ENCODE measurements at regions not wholly inside any gene's neighbourhood (a gene's known extent, or its start where the extent isn't known, plus 50 kb on each side); places are given as distances from the start of the nearest gene placed in this dataset.

GRCh38 chr13:22903925-22904324, 276.9 kb upstream of the SGCG start (continued):
- TF ChIP-seq ZNF549 (tag by site-specific recombination; IDR thresholded peaks at IDR 0.05) (no peak), ZNF423 (tag by site-specific recombination; IDR thresholded peaks at IDR 0.05) (no peak)

DNA sequence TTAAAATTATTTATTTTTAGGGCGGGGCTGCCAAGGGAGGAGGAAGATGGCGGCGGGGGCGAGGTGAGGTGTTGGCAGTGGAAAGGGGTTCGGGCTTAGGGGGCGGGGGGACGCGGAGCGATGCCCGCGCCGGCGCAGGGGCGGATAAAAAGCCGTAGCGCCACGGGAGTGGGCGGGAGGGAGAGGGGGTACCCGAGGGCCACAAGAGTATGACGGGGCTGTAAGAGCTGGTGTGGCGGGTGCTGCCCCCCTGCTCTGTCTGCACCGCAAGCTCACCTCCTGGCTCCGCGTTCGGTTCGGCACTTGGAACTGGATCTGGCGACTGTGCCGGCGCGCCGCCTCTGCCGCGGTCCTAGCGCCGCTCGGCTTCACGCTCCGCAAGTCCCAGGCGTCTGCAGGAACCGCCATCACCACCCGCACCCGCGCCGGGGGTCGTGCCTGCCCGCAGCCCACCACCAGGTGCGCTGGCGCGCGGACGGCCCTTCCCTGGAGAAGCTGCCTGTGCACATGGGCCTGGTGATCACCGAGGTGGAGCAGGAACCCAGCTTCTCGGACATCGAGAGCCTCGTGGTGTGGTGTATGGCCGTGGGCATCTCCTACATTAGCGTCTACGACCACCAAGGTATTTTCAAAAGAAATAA, 265.2 kb upstream of the SGCG start:
- H3K4me3 ChIP-seq (ENCODE audit: low read depth, low read length) = peak overlapping the region; percentile 75
- POLR2A ChIA-PET = interaction anchor here (1.1 kb wide), 1 partner anchor 11 kb away, joined by 3 read pairs; no protein-coding TSS in a partner anchor
- no peaks in the 10 kb centered on the region for H3K36me3 ChIP-seq (ENCODE audit: control insufficient read depth in 2 of 2, insufficient read depth in 1 of 2, low read length in 2 of 2)
- H3K4me1 ChIP-seq (ENCODE audit: control insufficient read depth, insufficient read depth, low read length) = no peaks in the 10 kb centered on the region
- H3K9me3 ChIP-seq (ENCODE audit: control insufficient read depth, insufficient read depth, low read depth, low read length) = no peaks in the 10 kb centered on the region
- CTCF ChIA-PET = interaction anchor here (0.7 kb wide), 1 partner anchor 222 kb away, joined by 3 read pairs; no protein-coding TSS in a partner anchor
- peak overlapping the region; percentile 79 for H3K27ac ChIP-seq (ENCODE audit: extremely low read depth, low read depth, low read length)
- TF ChIP-seq GLI4 (tag by site-specific recombination; IDR thresholded peaks at IDR 0.05) (no peak), ZNF221 (tag by site-specific recombination; IDR thresholded peaks at IDR 0.05; ENCODE audit: borderline replicate concordance) (no peak), SP3 (tag by site-specific recombination; IDR thresholded peaks at IDR 0.05) (0 out of 2 replicates have a peak, but pooled peaks have one; percentile 28), ZIC2 (tag by site-specific recombination; IDR thresholded peaks at IDR 0.05) (0 out of 2 replicates have a peak, but pooled peaks have one; percentile 7), ZSCAN23 (tag by site-specific recombination; IDR thresholded peaks at IDR 0.05) (no peak), INSM2 (tag by site-specific recombination; IDR thresholded peaks at IDR 0.05) (no peak), KLF16 (tag by site-specific recombination; IDR thresholded peaks at IDR 0.05) (no peak), ZNF16 (tag by site-specific recombination; IDR thresholded peaks at IDR 0.05; ENCODE audit: low read depth) (no peak), ZNF830 (tag by site-specific recombination; IDR thresholded peaks at IDR 0.05; ENCODE audit: low read depth) (no peak), ZBTB10 (tag by site-specific recombination; IDR thresholded peaks at IDR 0.05) (peak; percentile 87), ZNF645 (tag by site-specific recombination; IDR thresholded peaks at IDR 0.05) (no peak), ZNF266 (tag by site-specific recombination; IDR thresholded peaks at IDR 0.05; ENCODE audit: low read depth) (no peak), ZNF169 (tag by site-specific recombination; IDR thresholded peaks at IDR 0.05) (no peak), ZFP69B (tag by site-specific recombination; IDR thresholded peaks at IDR 0.05) (no peak), ZNF24 (tag by site-specific recombination; IDR thresholded peaks at IDR 0.05) (no peak), ZNF660 (tag by site-specific recombination; IDR thresholded peaks at IDR 0.05) (no peak), ZNF701 (tag by site-specific recombination; IDR thresholded peaks at IDR 0.05) (no peak), BCL11A (tag by site-specific recombination; IDR thresholded peaks at IDR 0.05; ENCODE audit: low read depth) (no peak), GLIS2 (tag by site-specific recombination; IDR thresholded peaks at IDR 0.05) (peak; percentile 83)
- TF ChIP-seq, protein P1, sequence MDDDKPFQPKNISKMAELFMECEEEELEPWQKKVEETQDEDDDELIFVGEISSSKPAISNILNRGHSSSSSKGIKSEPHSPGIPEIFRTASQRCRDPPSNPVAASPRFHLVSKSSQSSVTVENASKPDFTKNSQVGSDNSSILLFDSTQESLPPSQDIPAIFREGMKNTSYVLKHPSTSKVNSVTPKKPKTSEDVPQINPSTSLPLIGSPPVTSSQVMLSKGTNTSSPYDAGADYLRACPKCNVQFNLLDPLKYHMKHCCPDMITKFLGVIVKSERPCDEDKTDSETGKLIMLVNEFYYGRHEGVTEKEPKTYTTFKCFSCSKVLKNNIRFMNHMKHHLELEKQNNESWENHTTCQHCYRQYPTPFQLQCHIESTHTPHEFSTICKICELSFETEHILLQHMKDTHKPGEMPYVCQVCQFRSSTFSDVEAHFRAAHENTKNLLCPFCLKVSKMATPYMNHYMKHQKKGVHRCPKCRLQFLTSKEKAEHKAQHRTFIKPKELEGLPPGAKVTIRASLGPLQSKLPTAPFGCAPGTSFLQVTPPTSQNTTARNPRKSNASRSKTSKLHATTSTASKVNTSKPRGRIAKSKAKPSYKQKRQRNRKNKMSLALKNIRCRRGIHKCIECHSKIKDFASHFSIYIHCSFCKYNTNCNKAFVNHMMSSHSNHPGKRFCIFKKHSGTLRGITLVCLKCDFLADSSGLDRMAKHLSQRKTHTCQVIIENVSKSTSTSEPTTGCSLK (tag by site-specific recombination; IDR thresholded peaks at IDR 0.05) = no peak
- TF ChIP-seq, protein P2, sequence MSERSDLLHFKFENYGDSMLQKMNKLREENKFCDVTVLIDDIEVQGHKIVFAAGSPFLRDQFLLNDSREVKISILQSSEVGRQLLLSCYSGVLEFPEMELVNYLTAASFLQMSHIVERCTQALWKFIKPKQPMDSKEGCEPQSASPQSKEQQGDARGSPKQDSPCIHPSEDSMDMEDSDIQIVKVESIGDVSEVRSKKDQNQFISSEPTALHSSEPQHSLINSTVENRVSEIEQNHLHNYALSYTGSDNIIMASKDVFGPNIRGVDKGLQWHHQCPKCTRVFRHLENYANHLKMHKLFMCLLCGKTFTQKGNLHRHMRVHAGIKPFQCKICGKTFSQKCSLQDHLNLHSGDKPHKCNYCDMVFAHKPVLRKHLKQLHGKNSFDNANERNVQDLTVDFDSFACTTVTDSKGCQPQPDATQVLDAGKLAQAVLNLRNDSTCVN (tag by site-specific recombination; optimal IDR thresholded peaks at IDR 0.05) = peak; percentile 91
- TF ChIP-seq, protein P3, sequence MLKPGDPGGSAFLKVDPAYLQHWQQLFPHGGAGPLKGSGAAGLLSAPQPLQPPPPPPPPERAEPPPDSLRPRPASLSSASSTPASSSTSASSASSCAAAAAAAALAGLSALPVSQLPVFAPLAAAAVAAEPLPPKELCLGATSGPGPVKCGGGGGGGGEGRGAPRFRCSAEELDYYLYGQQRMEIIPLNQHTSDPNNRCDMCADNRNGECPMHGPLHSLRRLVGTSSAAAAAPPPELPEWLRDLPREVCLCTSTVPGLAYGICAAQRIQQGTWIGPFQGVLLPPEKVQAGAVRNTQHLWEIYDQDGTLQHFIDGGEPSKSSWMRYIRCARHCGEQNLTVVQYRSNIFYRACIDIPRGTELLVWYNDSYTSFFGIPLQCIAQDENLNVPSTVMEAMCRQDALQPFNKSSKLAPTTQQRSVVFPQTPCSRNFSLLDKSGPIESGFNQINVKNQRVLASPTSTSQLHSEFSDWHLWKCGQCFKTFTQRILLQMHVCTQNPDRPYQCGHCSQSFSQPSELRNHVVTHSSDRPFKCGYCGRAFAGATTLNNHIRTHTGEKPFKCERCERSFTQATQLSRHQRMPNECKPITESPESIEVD (tag by site-specific recombination; IDR thresholded peaks at IDR 0.05) = no peak
- TF ChIP-seq, protein P4, sequence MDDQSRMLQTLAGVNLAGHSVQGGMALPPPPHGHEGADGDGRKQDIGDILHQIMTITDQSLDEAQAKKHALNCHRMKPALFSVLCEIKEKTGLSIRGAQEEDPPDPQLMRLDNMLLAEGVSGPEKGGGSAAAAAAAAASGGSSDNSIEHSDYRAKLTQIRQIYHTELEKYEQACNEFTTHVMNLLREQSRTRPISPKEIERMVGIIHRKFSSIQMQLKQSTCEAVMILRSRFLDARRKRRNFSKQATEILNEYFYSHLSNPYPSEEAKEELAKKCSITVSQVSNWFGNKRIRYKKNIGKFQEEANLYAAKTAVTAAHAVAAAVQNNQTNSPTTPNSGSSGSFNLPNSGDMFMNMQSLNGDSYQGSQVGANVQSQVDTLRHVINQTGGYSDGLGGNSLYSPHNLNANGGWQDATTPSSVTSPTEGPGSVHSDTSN (CRISPR knock-in tag; IDR thresholded peaks at IDR 0.05) = no peak
